ENCODE measurements at regions not wholly inside any gene's neighbourhood (a gene's known extent, or its start where the extent isn't known, plus 50 kb on each side); places are given as distances from the start of the nearest gene placed in this dataset.

DNA sequence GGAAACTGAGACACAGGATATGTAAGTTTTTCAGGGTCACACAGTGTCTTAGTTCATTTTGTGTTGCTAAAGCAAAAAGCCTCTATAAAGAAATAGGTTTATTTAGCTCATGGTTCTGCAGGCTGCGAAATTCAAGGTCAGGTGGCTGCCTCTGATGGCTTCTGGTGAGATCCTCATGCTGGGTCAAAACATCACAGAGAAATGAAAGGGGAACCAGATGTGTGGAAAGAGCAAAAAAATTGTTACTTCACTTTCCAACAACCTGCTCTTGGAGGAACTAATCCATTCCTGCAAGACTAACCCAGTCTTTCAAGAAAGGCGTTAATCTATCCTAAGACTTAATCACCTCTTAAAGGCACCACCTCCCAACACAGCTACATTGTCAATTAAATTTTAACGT lies 64.2 kb upstream of the UBL3 start:
- H3K27me3 ChIP-seq (ENCODE audit: insufficient read depth, poor library complexity, severe bottlenecking): no peaks in the 10 kb centered on the region
- no peaks in the 10 kb centered on the region for H3K9me3 ChIP-seq (ENCODE audit: severe bottlenecking)
- no peaks in the 10 kb centered on the region for H3K36me3 ChIP-seq (ENCODE audit: low read depth)
- H3K4me3 ChIP-seq (ENCODE audit: severe bottlenecking): no peak overlapping the region
- ATAC-seq (ENCODE audit: low read depth) (no peak), DNase-seq (ENCODE audit: low spot score) (no peak)
- H3K4me1 ChIP-seq (ENCODE audit: insufficient read depth, poor library complexity, severe bottlenecking): peaks cover 22% of the 10 kb centered on the region
- no peak overlapping the region for H3K27ac ChIP-seq (ENCODE audit: poor library complexity, severe bottlenecking)
- TF ChIP-seq, protein P1, sequence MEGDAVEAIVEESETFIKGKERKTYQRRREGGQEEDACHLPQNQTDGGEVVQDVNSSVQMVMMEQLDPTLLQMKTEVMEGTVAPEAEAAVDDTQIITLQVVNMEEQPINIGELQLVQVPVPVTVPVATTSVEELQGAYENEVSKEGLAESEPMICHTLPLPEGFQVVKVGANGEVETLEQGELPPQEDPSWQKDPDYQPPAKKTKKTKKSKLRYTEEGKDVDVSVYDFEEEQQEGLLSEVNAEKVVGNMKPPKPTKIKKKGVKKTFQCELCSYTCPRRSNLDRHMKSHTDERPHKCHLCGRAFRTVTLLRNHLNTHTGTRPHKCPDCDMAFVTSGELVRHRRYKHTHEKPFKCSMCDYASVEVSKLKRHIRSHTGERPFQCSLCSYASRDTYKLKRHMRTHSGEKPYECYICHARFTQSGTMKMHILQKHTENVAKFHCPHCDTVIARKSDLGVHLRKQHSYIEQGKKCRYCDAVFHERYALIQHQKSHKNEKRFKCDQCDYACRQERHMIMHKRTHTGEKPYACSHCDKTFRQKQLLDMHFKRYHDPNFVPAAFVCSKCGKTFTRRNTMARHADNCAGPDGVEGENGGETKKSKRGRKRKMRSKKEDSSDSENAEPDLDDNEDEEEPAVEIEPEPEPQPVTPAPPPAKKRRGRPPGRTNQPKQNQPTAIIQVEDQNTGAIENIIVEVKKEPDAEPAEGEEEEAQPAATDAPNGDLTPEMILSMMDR (IDR thresholded peaks at IDR 0.05; ENCODE audit: poor library complexity, severe bottlenecking): no peak

DNA sequence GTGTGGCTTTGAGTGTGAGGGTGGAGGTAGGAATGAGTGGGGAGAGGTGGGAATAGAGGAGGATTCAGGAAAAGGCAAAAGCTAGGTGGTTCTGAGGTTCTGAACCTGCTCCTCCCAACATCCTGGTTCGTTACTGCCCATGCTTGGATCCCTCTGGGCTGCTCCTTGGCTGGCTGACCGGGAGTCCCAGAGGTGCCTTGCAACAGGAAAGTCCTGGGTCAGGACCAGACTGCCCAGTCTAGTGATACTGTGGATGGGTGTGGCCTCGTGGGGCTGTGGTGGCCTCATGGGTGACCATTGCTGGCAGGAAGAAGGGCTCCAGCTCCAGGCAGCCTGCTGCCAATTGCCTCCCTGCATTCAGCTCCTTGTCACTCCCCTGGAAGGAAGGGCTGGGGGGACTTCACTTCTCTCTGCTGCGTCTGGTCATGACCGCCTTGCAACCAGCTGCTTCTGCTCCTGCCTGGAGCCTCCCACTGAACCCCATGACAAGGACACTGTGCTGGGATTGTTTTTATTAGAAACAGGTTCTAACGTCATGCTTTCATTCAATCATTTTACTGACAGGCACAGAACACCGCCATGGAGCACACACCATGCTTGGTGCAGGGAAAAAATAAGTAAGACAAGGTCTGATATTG lies 61.5 kb upstream of the UBL3 start:
- TF ChIP-seq, protein P1 (IDR thresholded peaks at IDR 0.05; ENCODE audit: poor library complexity, severe bottlenecking): no peak
- ATAC-seq (ENCODE audit: low read depth) (no peak), DNase-seq (ENCODE audit: low spot score) (no peak)
- H3K27ac ChIP-seq (ENCODE audit: poor library complexity, severe bottlenecking): no peak overlapping the region
- H3K27me3 ChIP-seq (ENCODE audit: insufficient read depth, poor library complexity, severe bottlenecking): no peaks in the 10 kb centered on the region
- H3K36me3 ChIP-seq (ENCODE audit: low read depth): no peaks in the 10 kb centered on the region
- no peak overlapping the region for H3K4me3 ChIP-seq (ENCODE audit: severe bottlenecking)
- H3K4me1 ChIP-seq (ENCODE audit: insufficient read depth, poor library complexity, severe bottlenecking): peaks cover 18% of the 10 kb centered on the region
- H3K9me3 ChIP-seq (ENCODE audit: severe bottlenecking): no peaks in the 10 kb centered on the region

DNA sequence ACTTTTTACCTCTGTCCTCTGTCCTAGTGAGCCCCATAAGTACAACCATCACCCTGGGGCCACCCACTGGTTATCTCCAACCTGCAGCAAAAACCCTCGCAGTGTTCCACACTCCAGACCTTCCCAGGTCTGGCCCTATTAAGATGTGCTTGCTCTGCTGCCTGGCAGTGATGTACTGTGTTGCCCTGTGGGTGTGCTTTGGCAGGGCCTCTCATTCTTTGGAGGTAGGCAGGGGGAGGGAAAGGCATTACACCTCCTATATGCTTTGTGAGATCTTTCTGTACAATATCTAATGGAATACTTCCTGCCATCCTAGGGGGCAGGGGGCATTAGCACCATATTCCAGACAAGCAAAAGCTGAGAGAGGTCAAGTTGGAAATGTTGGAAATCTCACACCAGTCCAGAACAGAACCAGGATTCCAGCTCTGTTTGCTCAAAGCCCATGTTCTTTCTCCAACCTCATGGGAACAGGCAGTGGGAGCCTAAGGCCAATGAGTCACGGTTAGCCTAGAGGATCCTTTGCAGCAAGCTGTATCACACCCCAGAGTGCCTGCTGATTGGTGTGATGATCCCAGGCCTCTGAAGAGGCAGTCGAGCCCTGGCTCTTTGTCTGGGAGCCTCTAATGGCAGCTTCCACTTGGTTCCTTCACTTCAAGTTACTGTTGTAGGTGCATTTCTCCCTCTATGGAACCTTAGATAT lies 59.7 kb upstream of the UBL3 start:
- H3K4me3 ChIP-seq (ENCODE audit: severe bottlenecking): no peak overlapping the region
- peaks cover 29% of the 10 kb centered on the region for H3K4me1 ChIP-seq (ENCODE audit: insufficient read depth, poor library complexity, severe bottlenecking)
- no peaks in the 10 kb centered on the region for H3K27me3 ChIP-seq (ENCODE audit: insufficient read depth, poor library complexity, severe bottlenecking)
- H3K9me3 ChIP-seq (ENCODE audit: severe bottlenecking): no peaks in the 10 kb centered on the region
- no peak for DNase-seq (ENCODE audit: low spot score)
- ATAC-seq (ENCODE audit: low read depth): peak; percentile 94
- H3K36me3 ChIP-seq (ENCODE audit: low read depth): no peaks in the 10 kb centered on the region
- TF ChIP-seq, protein P1 (IDR thresholded peaks at IDR 0.05; ENCODE audit: poor library complexity, severe bottlenecking): no peak
- H3K27ac ChIP-seq (ENCODE audit: poor library complexity, severe bottlenecking): no peak overlapping the region

DNA sequence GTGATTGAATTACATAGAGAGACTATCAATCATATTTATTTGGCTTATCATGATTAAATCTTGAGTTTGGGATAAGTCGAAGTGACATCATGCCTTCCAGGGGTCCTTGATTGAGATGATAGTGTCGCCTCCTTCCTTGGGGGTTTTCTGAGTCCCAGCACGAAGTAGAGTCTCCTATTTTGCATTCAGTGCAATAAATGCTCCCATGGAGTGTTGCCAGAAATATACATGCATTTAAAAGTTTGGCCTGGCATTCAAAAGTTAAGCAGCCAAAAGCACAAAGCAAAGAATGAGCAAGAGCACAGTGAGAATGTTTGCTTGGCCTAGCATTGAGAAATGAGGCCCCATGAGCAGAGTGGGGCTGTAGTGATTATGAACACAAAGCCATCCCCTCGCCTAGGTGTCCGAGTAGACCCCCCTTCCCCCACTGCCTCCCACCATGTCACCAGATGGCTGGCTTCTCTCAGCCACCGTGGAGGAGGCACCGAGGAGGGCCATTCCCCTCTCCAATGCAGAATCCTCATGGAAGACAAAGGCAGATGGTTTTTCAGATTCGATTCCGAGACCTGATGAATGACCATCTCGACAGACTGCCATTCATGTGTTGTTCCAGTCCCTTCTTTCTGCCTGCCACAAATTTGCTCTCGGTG lies 58.8 kb upstream of the UBL3 start:
- TF ChIP-seq, protein P1 (IDR thresholded peaks at IDR 0.05; ENCODE audit: poor library complexity, severe bottlenecking): no peak
- Histone ChIP-seq H3K4me1 (ENCODE audit: insufficient read depth, poor library complexity, severe bottlenecking) (peaks cover 29% of the 10 kb centered on the region), H3K27ac (ENCODE audit: poor library complexity, severe bottlenecking) (no peak overlapping the region), H3K4me3 (ENCODE audit: severe bottlenecking) (no peak overlapping the region), H3K27me3 (ENCODE audit: insufficient read depth, poor library complexity, severe bottlenecking) (no peaks in the 10 kb centered on the region), H3K36me3 (ENCODE audit: low read depth) (no peaks in the 10 kb centered on the region), H3K9me3 (ENCODE audit: severe bottlenecking) (no peaks in the 10 kb centered on the region)
- DNase-seq (ENCODE audit: low spot score): no peak
- ATAC-seq (ENCODE audit: low read depth): no peak

Data from RWPE2 (cell line).